H1 (cell line): ENCODE measurements at regions not wholly inside any gene's neighbourhood (a gene's known extent, or its start where the extent isn't known, plus 50 kb on each side); places are given as distances from the start of the nearest gene placed in this dataset.

ENCODE experiments used
- CTCF ChIA-PET: fragments of 300-600 bp; sonication (Branson Sonifier 250); formaldehyde crosslinking; loops from one replicate; lab custom pipeline; 2021; ENCODE audit not compliant: partially characterized antibody; lab: Charles Lee
- POLR2A ChIA-PET: fragments of 300-600 bp; sonication (Branson Sonifier 250); formaldehyde crosslinking; loops from one replicate; lab custom pipeline; 2021; ENCODE audit warnings: inconsistent platforms; ENCODE audit not compliant: partially characterized antibody; lab: Charles Lee
- DNase-seq, 2 experiments: peaks; one replicate each; pipeline versions ENCODE4 v3.0.0 to v3.0.0-alpha.2; 2010 to 2022; ENCODE audit warnings: low spot score in 2 of 2, low read depth in 1 of 2, mixed read lengths in 1 of 2
- FAIRE-seq: peaks from 2 replicates; lab custom pipeline; 2011; peaks lifted over from hg19 to GRCh38; lab: Jason Lieb, UNC
- H2AFZ ChIP-seq: 2 replicates; pipeline ENCODE4 v1.8.1; 2012; ENCODE audit warnings: low read length, inconsistent platforms
- H2AK5ac ChIP-seq: 2 replicates; pipeline ENCODE4 v1.6.1; 2013; ENCODE audit warnings: low read depth, low read length
- H2BK120ac ChIP-seq: replicated peaks from 2 replicates; pipeline ENCODE3; 2013; ENCODE audit warnings: low read depth, low read length, inconsistent platforms
- H2BK12ac ChIP-seq: 2 replicates; pipeline ENCODE4 v1.6.1; 2013; ENCODE audit warnings: low read depth, low read length
- H2BK15ac ChIP-seq: 2 replicates; pipeline ENCODE4 v1.6.1; 2013; ENCODE audit warnings: low read length
- H2BK20ac ChIP-seq: 2 replicates; pipeline ENCODE4 v1.6.1; 2013; ENCODE audit warnings: low read length
- H2BK5ac ChIP-seq: 2 replicates; pipeline ENCODE4 v1.6.1; 2013; ENCODE audit warnings: low read depth, low read length
- H3K14ac ChIP-seq: 2 replicates; pipeline ENCODE4 v1.6.1; 2013; ENCODE audit warnings: inconsistent platforms; ENCODE audit not compliant: insufficient read length
- H3K18ac ChIP-seq: 2 replicates; pipeline ENCODE4 v1.6.1; 2013; ENCODE audit warnings: low read length; ENCODE audit errors: extremely low read depth
- H3K23ac ChIP-seq: 2 replicates; pipeline ENCODE4 v1.6.1; 2013; ENCODE audit warnings: inconsistent platforms; ENCODE audit not compliant: insufficient read length
- H3K23me2 ChIP-seq: 2 replicates; pipeline ENCODE4 v1.6.1; 2013; ENCODE audit warnings: low read depth, low read length
- H3K27ac ChIP-seq: 2 replicates; pipeline ENCODE4 v1.6.1; 2011; ENCODE audit warnings: low read depth, low read length, inconsistent platforms
- H3K27me3 ChIP-seq, 4 experiments: replicated peaks in 1 of 4; 1 replicate in 1 of 4; 2 replicates in 3 of 4; pipeline versions ENCODE4 v1.6.1 to v1.8.1; 2011 to 2013; ENCODE audit warnings: low read length in 3 of 4, mild to moderate bottlenecking in 3 of 4, inconsistent platforms in 2 of 4, mixed read lengths in 2 of 4, moderate library complexity in 1 of 4; ENCODE audit not compliant: control insufficient read depth in 3 of 4, insufficient read depth in 3 of 4; ENCODE audit errors: extremely low read depth in 1 of 4
- H3K36me3 ChIP-seq, 4 experiments: 2 replicates each; pipeline versions ENCODE4 v1.6.1 to v1.8.1; 2011 to 2013; ENCODE audit warnings: mild to moderate bottlenecking in 4 of 4, low read length in 3 of 4, moderate library complexity in 2 of 4, control low read depth in 1 of 4, inconsistent platforms in 1 of 4; ENCODE audit not compliant: insufficient read depth in 4 of 4, control insufficient read depth in 2 of 4
- H3K4ac ChIP-seq: replicated peaks from 2 replicates; pipeline ENCODE3; 2013; ENCODE audit warnings: low read length, low read depth, mixed read lengths, inconsistent platforms; ENCODE audit not compliant: insufficient read length
- H3K4me1 ChIP-seq, 4 experiments: replicated peaks in 1 of 4; 1 replicate in 1 of 4; 2 replicates in 3 of 4; pipeline versions ENCODE4 v1.6.1 to v1.8.1; 2011 to 2013; ENCODE audit warnings: low read length in 3 of 4, inconsistent platforms in 2 of 4, mixed read lengths in 1 of 4; ENCODE audit not compliant: insufficient read depth in 4 of 4, control insufficient read depth in 3 of 4
- H3K4me2 ChIP-seq, 2 experiments: 2 replicates each; pipeline versions ENCODE4 v1.6.1 to v1.8.1; 2011 to 2013; ENCODE audit warnings: low read depth in 2 of 2, low read length in 2 of 2, control low read depth in 1 of 2, inconsistent platforms in 1 of 2, mild to moderate bottlenecking in 1 of 2; ENCODE audit not compliant: insufficient read depth in 1 of 2
- H3K4me3 ChIP-seq, 4 experiments: fragments of 200-600, 300-600 bp in 1 of 4; sonication (generic), shearing (Covaris generic), sonication (Bioruptor Twin) in 1 of 4; 2 replicates each; pipeline versions ENCODE4 v1.5.1 to v1.8.1; 2011 to 2016; ENCODE audit warnings: low read length in 4 of 4, low read depth in 3 of 4, control low read depth in 2 of 4, inconsistent platforms in 2 of 4, mild to moderate bottlenecking in 2 of 4, mixed read lengths in 1 of 4, moderate library complexity in 1 of 4; ENCODE audit not compliant: insufficient read depth in 2 of 4; ENCODE audit errors: extremely low read depth in 1 of 4
- H3K56ac ChIP-seq: replicated peaks from 2 replicates; pipeline ENCODE3; 2013; ENCODE audit warnings: low read depth, mild to moderate bottlenecking, mixed read lengths, low read length, inconsistent platforms; ENCODE audit not compliant: insufficient read length
- H3K79me1 ChIP-seq: 2 replicates; pipeline ENCODE4 v1.6.1; 2013; ENCODE audit warnings: low read depth, low read length, control low read depth
- H3K79me2 ChIP-seq, 2 experiments: 2 replicates each; pipeline versions ENCODE4 v1.6.1 to v1.8.1; 2012 to 2013; ENCODE audit warnings: low read length in 2 of 2, mild to moderate bottlenecking in 2 of 2, inconsistent platforms in 1 of 2; ENCODE audit not compliant: insufficient read depth in 2 of 2, control insufficient read depth in 1 of 2
- H3K9ac ChIP-seq, 4 experiments: replicated peaks in 1 of 4; 1 replicate in 1 of 4; 2 replicates in 3 of 4; pipeline versions ENCODE4 v1.6.1 to v1.8.1; 2011 to 2013; ENCODE audit warnings: low read depth in 3 of 4, low read length in 3 of 4, control low read depth in 2 of 4, mild to moderate bottlenecking in 2 of 4, moderate library complexity in 2 of 4, inconsistent platforms in 1 of 4; ENCODE audit errors: extremely low read depth in 1 of 4
- H3K9me3 ChIP-seq, 2 experiments: 2 replicates each; pipeline versions ENCODE4 v1.6.1 to v1.8.1; 2012 to 2013; ENCODE audit warnings: mild to moderate bottlenecking in 2 of 2, moderate library complexity in 2 of 2, control low read depth in 1 of 2, inconsistent platforms in 1 of 2, low read depth in 1 of 2, low read length in 1 of 2, mixed read lengths in 1 of 2; ENCODE audit not compliant: insufficient read depth in 2 of 2
- H4K20me1 ChIP-seq, 2 experiments: replicated peaks in 1 of 2; 2 replicates each; pipeline versions ENCODE3 to v1.8.1; 2011 to 2013; ENCODE audit warnings: inconsistent platforms in 2 of 2, low read length in 2 of 2, mild to moderate bottlenecking in 1 of 2; ENCODE audit not compliant: insufficient read depth in 2 of 2, control insufficient read depth in 1 of 2
- H4K5ac ChIP-seq: 2 replicates; pipeline ENCODE4 v1.6.1; 2013; ENCODE audit warnings: low read length, low read depth, mixed read lengths, inconsistent platforms; ENCODE audit not compliant: insufficient read length
- H4K8ac ChIP-seq: 2 replicates; pipeline ENCODE4 v1.8.0; 2013; ENCODE audit warnings: mild to moderate bottlenecking, moderate library complexity, low read length, inconsistent platforms; ENCODE audit not compliant: insufficient read depth; ENCODE audit errors: extremely low read depth
- H4K91ac ChIP-seq: replicated peaks from 2 replicates; pipeline ENCODE3; 2013; ENCODE audit warnings: low read length, mixed read lengths, inconsistent platforms; ENCODE audit not compliant: insufficient read length
- CEBPB ChIP-seq: IDR thresholded peaks from 2 replicates; pipeline ENCODE4 v1.6.1; 2012; ENCODE audit warnings: low read depth, low read length
- WGBS, 2 experiments: shearing (Covaris generic) in 1 of 2; methylation state at CpG; one replicate each; pipeline versions ENCODE4 v1.1.6 to v1.1.7; 2013 to 2015; ENCODE audit warnings: low lambda C conversion rate in 2 of 2, mixed read lengths in 2 of 2, inconsistent platforms in 1 of 2, low coverage in 1 of 2, missing lambda C conversion rate in 1 of 2; ENCODE audit not compliant: insufficient replicate concordance in 2 of 2, insufficient coverage in 1 of 2, insufficient read length in 1 of 2; ENCODE audit errors: extremely low coverage in 1 of 2, missing lambda C conversion rate in 1 of 2; 5-methylcytosine and 5-hydroxymethylcytosine counted together

GRCh38 chr6:21750575-21750974 lies 157.0 kb downstream of the SOX4 start:
- WGBS, 2 experiments, result 59% methylated on average over 1 of the region's 1 CpG; no CpG with 5 or more reads in 1 of the 2 experiments
- FAIRE-seq, result no peak
- H3K36me3 ChIP-seq, result peaks cover 0 to 8% (median under 1%) of the 10 kb centered on the region in 4 experiments; a peak in 3 of 8 replicates
- no peak for TF ChIP-seq CEBPB

More at GRCh38 chr6:21750575-21750974, 157.0 kb downstream of the SOX4 start:
- peaks cover 3% of the 10 kb centered on the region for H3K79me1 ChIP-seq
- no peak overlapping the region for H3K56ac ChIP-seq
- H2BK12ac ChIP-seq, result no peak overlapping the region
- no peaks in the 10 kb centered on the region; the same call in 1 of the 2 replicates for H3K23me2 ChIP-seq
- H4K8ac ChIP-seq, result no peak overlapping the region
- H3K9ac ChIP-seq, result no peak overlapping the region
- CTCF ChIA-PET, result interaction anchor here (1.2 kb wide), 1 partner anchor 11 kb away, joined by 3 read pairs; no protein-coding TSS in a partner anchor
- no peak overlapping the region for H3K23ac ChIP-seq
- no peak overlapping the region for H3K4me2 ChIP-seq
- POLR2A ChIA-PET, result no interaction called here
- H3K4me3 ChIP-seq, result no peak overlapping the region; a peak in 1 of 8 replicates
- H3K27ac ChIP-seq, result no peak overlapping the region
- no peak overlapping the region for H2BK5ac ChIP-seq
- H2AFZ ChIP-seq, result no peak overlapping the region
- H3K18ac ChIP-seq, result no peak overlapping the region
- no peak overlapping the region for H2BK20ac ChIP-seq
- no peaks in the 10 kb centered on the region for H3K9me3 ChIP-seq
- DNase-seq, result no peak
- no peak overlapping the region for H4K5ac ChIP-seq
- no peak overlapping the region for H4K91ac ChIP-seq
- peaks cover 19 to 95% of the 10 kb centered on the region in 2 experiments for H3K79me2 ChIP-seq
- H2AK5ac ChIP-seq, result no peak overlapping the region
- no peak overlapping the region for H3K14ac ChIP-seq
- H3K4ac ChIP-seq, result no peak overlapping the region
- H3K4me1 ChIP-seq, result peaks cover 0 to 38% (median 30%) of the 10 kb centered on the region in 4 experiments; a peak in 6 of 7 replicates
- H2BK120ac ChIP-seq, result no peak overlapping the region
- no peaks in the 10 kb centered on the region for H3K27me3 ChIP-seq
- peaks cover 2 to 7% of the 10 kb centered on the region in 2 experiments for H4K20me1 ChIP-seq
- no peak overlapping the region for H2BK15ac ChIP-seq
